ENCODE measurements at regions not wholly inside any gene's neighbourhood (a gene's known extent, or its start where the extent isn't known, plus 50 kb on each side); places are given as distances from the start of the nearest gene placed in this dataset.

GRCh38 chr21:16311229-16311628, 581.4 kb downstream of the USP25 start:
- intact Hi-C loops (cut with DNase I), result no loop called here
- no peak for DNase-seq (ENCODE audit: low spot score)

GRCh38 chr21:16312321-16312720, 582.5 kb downstream of the USP25 start:
- DNase-seq (ENCODE audit: low spot score), result no peak
- intact Hi-C loops (cut with DNase I), result no loop called here

- DNase-seq (ENCODE audit: low spot score), result no peak
- intact Hi-C loops (cut with DNase I), result no loop called here
Measured at GRCh38 chr21:16315223-16315622, 585.4 kb downstream of the USP25 start.

- DNase-seq (ENCODE audit: low spot score), result no peak
- intact Hi-C loops (cut with DNase I), result no loop called here
Measured at GRCh38 chr21:16318651-16319300, 589.0 kb downstream of the USP25 start.

GRCh38 chr21:16320110-16320509, 590.3 kb downstream of the USP25 start:
- intact Hi-C loops (cut with DNase I), result no loop called here
- DNase-seq (ENCODE audit: low spot score), result no peak

- intact Hi-C loops (cut with DNase I), result no loop called here
- DNase-seq (ENCODE audit: low spot score), result no peak
Measured at GRCh38 chr21:16322454-16322853, 592.7 kb downstream of the USP25 start.

GRCh38 chr21:16323596-16323995, 593.8 kb downstream of the USP25 start:
- intact Hi-C loops (cut with DNase I), result no loop called here
- no peak for DNase-seq (ENCODE audit: low spot score)

GRCh38 chr21:16324630-16325029, 594.8 kb downstream of the USP25 start:
- intact Hi-C loops (cut with DNase I), result no loop called here

GRCh38 chr21:16330082-16330907, 600.5 kb downstream of the USP25 start:
- intact Hi-C loops (cut with DNase I), result loop anchor here (5.0 to 10.0 kb wide), 2 partner anchors 75 to 248 kb away; no protein-coding TSS in a partner anchor
- no peak for DNase-seq (ENCODE audit: low spot score)

More at GRCh38 chr21:16324630-16325029, 594.8 kb downstream of the USP25 start:
- no peak for DNase-seq (ENCODE audit: low spot score)

GRCh38 chr21:16330908-16331268, 601.1 kb downstream of the USP25 start:
- no peak for DNase-seq (ENCODE audit: low spot score)
- intact Hi-C loops (cut with DNase I), result loop anchor here (5.0 to 10.0 kb wide), 2 partner anchors 74 to 249 kb away; no protein-coding TSS in a partner anchor

GRCh38 chr21:16337266-16337665, 607.5 kb downstream of the USP25 start:
- intact Hi-C loops (cut with DNase I), result loop anchor here (10.0 kb wide), 1 partner anchor 68 kb away; no protein-coding TSS in a partner anchor
- no peak for DNase-seq (ENCODE audit: low spot score)

- no peak for DNase-seq (ENCODE audit: low spot score)
- intact Hi-C loops (cut with DNase I), result no loop called here
Measured at GRCh38 chr21:16342932-16343331, 613.1 kb downstream of the USP25 start.

GRCh38 chr21:16343776-16344175, 614.0 kb downstream of the USP25 start:
- intact Hi-C loops (cut with DNase I), result no loop called here

GRCh38 chr21:16345757-16346156, 616.0 kb downstream of the USP25 start:
- intact Hi-C loops (cut with DNase I), result no loop called here
- DNase-seq (ENCODE audit: low spot score), result no peak

More at GRCh38 chr21:16343776-16344175, 614.0 kb downstream of the USP25 start:
- DNase-seq (ENCODE audit: low spot score), result no peak

- no peak for DNase-seq (ENCODE audit: low spot score)
- intact Hi-C loops (cut with DNase I), result no loop called here
Measured at GRCh38 chr21:16347223-16347622, 617.4 kb downstream of the USP25 start.

GRCh38 chr21:16353764-16354163, 624.0 kb downstream of the USP25 start:
- no peak for DNase-seq (ENCODE audit: low spot score)
- intact Hi-C loops (cut with DNase I), result no loop called here

- intact Hi-C loops (cut with DNase I), result no loop called here
- no peak for DNase-seq (ENCODE audit: low spot score)
Measured at GRCh38 chr21:16357994-16358393, 628.2 kb downstream of the USP25 start.

GRCh38 chr21:16358784-16359183, 629.0 kb downstream of the USP25 start:
- DNase-seq (ENCODE audit: low spot score), result no peak
- intact Hi-C loops (cut with DNase I), result no loop called here

- intact Hi-C loops (cut with DNase I), result no loop called here
- DNase-seq (ENCODE audit: low spot score), result no peak
Measured at GRCh38 chr21:16363100-16363499, 633.3 kb downstream of the USP25 start.

- intact Hi-C loops (cut with DNase I), result no loop called here
- DNase-seq (ENCODE audit: low spot score), result no peak
Measured at GRCh38 chr21:16363518-16363917, 633.7 kb downstream of the USP25 start.

GRCh38 chr21:16366207-16366606, 636.4 kb downstream of the USP25 start:
- intact Hi-C loops (cut with DNase I), result no loop called here
- no peak for DNase-seq (ENCODE audit: low spot score)
